ES-I3 (cell line): ENCODE measurements at regions not wholly inside any gene's neighbourhood (a gene's known extent, or its start where the extent isn't known, plus 50 kb on each side); places are given as distances from the start of the nearest gene placed in this dataset.

Experiments
- H3K36me3 ChIP-seq: 2 replicates; pipeline ENCODE4 v1.6.1; 2013; ENCODE audit warnings: mild to moderate bottlenecking, low read length, control low read depth, moderate library complexity; ENCODE audit not compliant: insufficient read depth
- H3K4me1 ChIP-seq: 2 replicates; pipeline ENCODE4 v1.6.1; 2013; ENCODE audit warnings: mild to moderate bottlenecking, control low read depth, low read length; ENCODE audit not compliant: insufficient read depth
- H3K9ac ChIP-seq: 2 replicates; pipeline ENCODE4 v1.6.1; 2013; ENCODE audit warnings: low read depth, mild to moderate bottlenecking, low read length, moderate library complexity
- H3K9me3 ChIP-seq: 2 replicates; pipeline ENCODE4 v1.6.1; 2013; ENCODE audit warnings: mild to moderate bottlenecking, low read length, moderate library complexity; ENCODE audit not compliant: control insufficient read depth, insufficient read depth

DNA sequence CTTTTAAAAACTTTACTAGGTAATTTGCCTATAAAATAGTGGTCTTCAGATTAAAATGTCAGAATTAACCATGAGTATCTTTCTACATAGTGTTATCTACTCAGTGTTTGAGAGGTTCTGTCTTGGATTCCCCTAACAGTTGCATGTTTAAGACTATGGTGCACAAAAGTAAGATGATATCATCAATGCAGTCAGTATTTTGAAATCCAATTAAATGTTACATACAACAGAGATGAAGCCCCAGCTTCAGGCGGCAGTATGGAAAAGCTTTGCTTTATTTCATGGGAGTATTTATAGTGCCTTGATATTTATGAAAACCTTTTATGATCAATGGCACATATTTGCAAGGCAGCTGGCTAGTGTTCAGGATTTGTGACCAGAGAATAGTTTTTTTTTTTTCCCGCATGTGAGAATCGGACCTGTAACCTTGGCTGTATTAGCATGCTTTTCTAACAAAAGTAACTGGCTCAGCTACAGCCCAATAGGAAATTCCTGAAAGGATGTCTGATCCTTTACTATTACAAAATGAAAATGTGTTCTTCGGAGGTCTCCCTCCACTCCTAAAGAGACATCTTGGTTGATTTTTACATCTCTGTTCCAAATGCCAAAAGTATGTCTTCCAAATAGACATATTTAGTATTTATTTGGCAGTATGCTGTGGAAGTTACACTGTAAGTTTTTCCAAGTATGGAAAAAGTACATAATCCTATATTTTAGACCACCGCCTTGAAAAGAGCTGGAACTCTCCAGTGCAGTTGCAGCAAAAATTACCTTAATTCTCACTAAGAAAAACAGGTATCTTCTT is 319.3 kb upstream of the UBE2E3 start:
- H3K4me1 ChIP-seq: peaks cover 23% of the 10 kb centered on the region
- no peaks in the 10 kb centered on the region for H3K9me3 ChIP-seq
- no peak overlapping the region for H3K9ac ChIP-seq
- H3K36me3 ChIP-seq: no peaks in the 10 kb centered on the region

DNA sequence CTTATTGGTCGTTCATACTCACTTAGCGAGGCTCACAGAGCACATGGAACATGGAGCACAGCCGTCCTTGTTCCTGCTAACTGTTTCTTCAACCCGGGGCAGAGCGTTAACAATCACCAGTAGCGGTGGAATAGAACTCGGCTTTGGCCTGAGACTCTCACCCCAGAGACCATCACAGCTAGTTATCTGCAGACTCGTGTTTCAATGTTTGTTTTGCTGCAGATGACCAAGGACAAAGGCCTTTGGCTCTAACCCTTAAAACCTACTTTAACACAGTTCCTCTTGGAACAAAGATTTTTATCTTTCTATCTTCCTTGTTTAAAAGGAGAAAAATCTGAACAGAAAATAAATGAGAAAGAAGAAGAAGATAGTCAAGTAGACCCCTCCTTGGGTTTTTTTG is 320.2 kb upstream of the UBE2E3 start:
- H3K4me1 ChIP-seq: peaks cover 32% of the 10 kb centered on the region
- no peak overlapping the region for H3K9ac ChIP-seq
- no peaks in the 10 kb centered on the region for H3K36me3 ChIP-seq
- H3K9me3 ChIP-seq: no peaks in the 10 kb centered on the region

DNA sequence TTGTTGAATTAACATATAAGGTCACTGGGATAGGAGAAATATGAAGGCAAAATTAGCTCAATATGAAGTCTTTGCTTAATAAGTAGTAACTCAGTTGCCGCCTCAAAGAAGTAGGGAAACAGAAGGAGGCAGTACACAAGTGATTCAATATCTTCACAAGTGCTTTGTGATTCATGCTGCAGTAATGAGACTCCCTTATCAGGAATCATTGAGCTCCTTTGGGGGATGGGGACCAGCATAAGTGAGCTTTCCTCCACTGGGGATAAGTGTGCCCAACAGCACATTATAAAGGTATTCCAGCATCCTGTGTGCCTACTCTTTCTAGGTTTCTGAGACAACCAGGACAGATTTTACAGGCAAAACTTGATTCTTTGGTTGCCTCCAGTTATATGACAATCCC is 323.4 kb upstream of the UBE2E3 start:
- Histone ChIP-seq H3K36me3 (no peaks in the 10 kb centered on the region), H3K4me1 (peaks cover 44% of the 10 kb centered on the region), H3K9ac (no peak overlapping the region), H3K9me3 (no peaks in the 10 kb centered on the region)

DNA sequence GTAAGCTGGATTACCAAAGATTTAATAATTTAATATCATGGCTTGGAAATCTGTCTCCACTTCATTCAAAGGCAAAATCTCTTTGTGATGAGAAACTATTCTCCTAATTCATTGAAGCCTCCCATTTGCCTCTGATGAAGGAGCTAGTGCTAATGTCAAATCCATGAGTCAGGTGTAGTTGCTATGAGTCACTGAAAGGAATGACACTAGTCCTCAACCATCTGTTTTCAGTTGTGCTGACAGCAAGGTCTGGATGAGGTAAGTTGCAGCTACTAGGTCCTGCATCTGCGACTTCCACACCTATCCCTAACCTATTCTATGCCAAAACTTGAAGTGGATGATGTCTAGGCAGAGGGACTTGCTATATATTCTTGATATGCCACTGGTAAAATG is 324.0 kb upstream of the UBE2E3 start:
- H3K36me3 ChIP-seq: no peaks in the 10 kb centered on the region
- peaks cover 44% of the 10 kb centered on the region for H3K4me1 ChIP-seq
- H3K9ac ChIP-seq: no peak overlapping the region
- H3K9me3 ChIP-seq: no peaks in the 10 kb centered on the region

- Histone ChIP-seq H3K9me3 (no peaks in the 10 kb centered on the region), H3K36me3 (no peaks in the 10 kb centered on the region), H3K4me1 (peaks cover 44% of the 10 kb centered on the region), H3K9ac (no peak overlapping the region)
Observed at GRCh38 chr2:180655842-180656454, 324.5 kb upstream of the UBE2E3 start.

- Histone ChIP-seq H3K9ac (no peak overlapping the region), H3K9me3 (no peaks in the 10 kb centered on the region), H3K4me1 (peaks cover 47% of the 10 kb centered on the region), H3K36me3 (no peaks in the 10 kb centered on the region)
Observed at GRCh38 chr2:180655393-180655792, 325.0 kb upstream of the UBE2E3 start.

DNA sequence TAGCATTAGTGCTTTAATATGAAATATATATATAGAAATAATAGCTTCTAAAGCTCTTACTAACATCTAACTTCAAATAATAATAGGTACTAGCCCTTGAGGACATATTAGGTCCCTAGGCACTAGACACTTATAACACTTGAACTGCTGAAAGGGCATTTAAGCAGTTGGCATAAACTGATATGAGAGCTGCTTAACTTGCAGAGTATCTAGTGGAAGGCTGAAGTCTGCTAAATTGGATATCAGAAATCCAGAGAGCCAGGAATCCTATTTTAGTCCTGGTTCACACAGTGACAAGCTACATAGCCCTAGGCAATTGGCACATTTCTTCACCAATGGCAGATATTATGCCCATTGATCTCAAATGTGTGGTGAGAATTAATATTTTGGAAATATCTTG is 326.9 kb upstream of the UBE2E3 start:
- Histone ChIP-seq H3K4me1 (peaks cover 42% of the 10 kb centered on the region), H3K9ac (no peak overlapping the region), H3K9me3 (no peaks in the 10 kb centered on the region), H3K36me3 (no peaks in the 10 kb centered on the region)

- no peaks in the 10 kb centered on the region for H3K36me3 ChIP-seq
- H3K9ac ChIP-seq: no peak overlapping the region
- no peaks in the 10 kb centered on the region for H3K9me3 ChIP-seq
- H3K4me1 ChIP-seq: peaks cover 42% of the 10 kb centered on the region
Observed at GRCh38 chr2:180652794-180653193, 327.6 kb upstream of the UBE2E3 start.

DNA sequence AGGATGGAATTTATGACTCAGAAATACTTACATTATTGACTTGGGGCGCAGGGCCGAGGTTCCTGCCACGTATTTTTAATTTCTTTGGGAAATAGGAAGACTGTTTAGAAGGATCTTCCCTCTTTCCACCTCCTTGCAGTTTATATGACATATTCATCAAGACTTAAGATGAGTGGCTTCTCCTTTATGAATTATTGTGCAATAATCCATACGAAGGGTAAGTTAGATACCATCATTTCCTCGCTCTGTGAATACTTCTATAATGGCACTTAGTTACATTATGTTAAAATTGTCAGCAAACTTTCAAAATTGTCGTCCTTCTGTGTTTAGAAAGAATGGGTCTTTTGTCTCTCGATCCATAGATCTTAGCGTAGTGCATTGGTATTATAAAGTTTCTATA is 328.8 kb upstream of the UBE2E3 start:
- no peak overlapping the region for H3K9ac ChIP-seq
- H3K9me3 ChIP-seq: no peaks in the 10 kb centered on the region

DNA sequence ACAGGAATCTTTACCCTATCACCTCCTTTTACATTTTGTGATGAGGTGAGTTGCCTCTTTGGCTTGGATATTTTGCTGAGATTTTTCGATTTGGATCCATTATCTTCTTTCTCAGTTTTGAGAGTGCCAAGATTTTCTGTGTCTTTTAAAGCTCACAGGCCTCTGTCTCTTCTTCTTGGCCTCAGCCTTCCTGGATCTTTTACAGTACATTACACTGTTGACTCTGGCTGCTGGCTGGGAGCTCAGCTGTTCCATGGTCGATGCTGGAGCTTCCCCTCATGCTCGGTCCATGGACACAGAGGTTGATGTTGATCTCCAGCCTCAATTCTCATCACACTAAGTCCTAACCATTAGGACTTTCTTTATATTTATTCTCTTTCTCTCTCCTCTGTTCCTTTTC is 332.8 kb upstream of the UBE2E3 start:
- Histone ChIP-seq H3K36me3 (no peaks in the 10 kb centered on the region), H3K4me1 (peaks cover 8% of the 10 kb centered on the region; the same call in 1 of the 2 replicates), H3K9ac (no peak overlapping the region), H3K9me3 (no peaks in the 10 kb centered on the region)

More for the DNA sequence above, 328.8 kb upstream of the UBE2E3 start:
- H3K36me3 ChIP-seq: no peaks in the 10 kb centered on the region
- H3K4me1 ChIP-seq: peaks cover 31% of the 10 kb centered on the region

DNA sequence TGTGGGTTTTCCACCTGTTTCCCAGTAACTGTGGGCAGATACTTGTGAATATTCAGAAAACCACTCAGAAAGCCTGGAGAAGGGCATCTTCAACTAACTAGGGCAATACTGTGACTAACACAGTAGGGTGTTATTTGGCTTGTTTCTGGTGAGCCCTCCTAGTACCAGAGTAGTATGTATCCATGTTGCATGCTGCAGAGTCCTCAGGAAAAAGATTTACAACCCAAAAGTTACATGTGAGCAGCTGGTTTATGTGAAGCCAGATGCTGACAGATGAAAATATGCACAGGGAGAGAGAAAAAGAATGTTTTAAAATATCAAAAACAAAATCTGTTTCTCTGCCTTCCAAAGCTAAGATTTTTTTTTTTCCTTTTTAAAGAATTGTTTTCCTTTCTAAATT is 333.2 kb upstream of the UBE2E3 start:
- Histone ChIP-seq H3K4me1 (peaks cover 8% of the 10 kb centered on the region; the same call in 1 of the 2 replicates), H3K9ac (no peak overlapping the region), H3K36me3 (no peaks in the 10 kb centered on the region), H3K9me3 (no peaks in the 10 kb centered on the region)

GRCh38 chr2:180646756-180647155 is 333.6 kb upstream of the UBE2E3 start:
- no peak overlapping the region for H3K9ac ChIP-seq
- no peaks in the 10 kb centered on the region for H3K36me3 ChIP-seq
- peaks cover 8% of the 10 kb centered on the region; the same call in 1 of the 2 replicates for H3K4me1 ChIP-seq
- no peaks in the 10 kb centered on the region for H3K9me3 ChIP-seq

- no peaks in the 10 kb centered on the region for H3K9me3 ChIP-seq
Observed at GRCh38 chr2:180644709-180645108, 335.7 kb upstream of the UBE2E3 start.

GRCh38 chr2:180630756-180631155 is 349.6 kb upstream of the UBE2E3 start:
- Histone ChIP-seq H3K9me3 (no peaks in the 10 kb centered on the region), H3K9ac (no peak overlapping the region), H3K36me3 (no peaks in the 10 kb centered on the region), H3K4me1 (peaks cover 6% of the 10 kb centered on the region; the same call in 1 of the 2 replicates)

More at GRCh38 chr2:180644709-180645108, 335.7 kb upstream of the UBE2E3 start:
- H3K36me3 ChIP-seq: no peaks in the 10 kb centered on the region
- no peaks in the 10 kb centered on the region for H3K4me1 ChIP-seq
- H3K9ac ChIP-seq: no peak overlapping the region
